ENCODE measurements at regions not wholly inside any gene's neighbourhood (a gene's known extent, or its start where the extent isn't known, plus 50 kb on each side); places are given as distances from the start of the nearest gene placed in this dataset.

- DNase-seq (ENCODE audit: low spot score) = no peak
Observed at GRCh38 chr2:17306219-17306618, 212.0 kb downstream of the RAD51AP2 start.

DNA sequence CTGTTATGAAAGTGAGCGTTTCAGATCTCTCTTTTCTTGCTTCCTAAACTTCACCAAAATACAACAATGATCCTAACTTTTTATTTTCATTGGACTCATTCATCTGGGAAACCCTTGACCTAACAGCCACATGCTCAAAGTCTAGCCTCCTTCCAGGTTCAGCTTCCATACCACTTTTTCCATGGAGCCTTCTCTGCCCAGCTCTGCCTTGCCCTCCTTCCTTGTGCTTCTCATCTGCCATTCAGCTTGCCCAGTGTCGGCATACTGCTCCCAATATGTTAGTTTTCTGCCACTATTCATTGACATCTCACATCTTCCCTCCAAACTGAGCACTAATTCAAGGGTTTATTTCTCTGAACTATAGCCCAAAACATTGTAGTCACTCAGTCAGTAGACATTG, 214.7 kb downstream of the RAD51AP2 start:
- DNase-seq (ENCODE audit: low spot score) = no peak

DNA sequence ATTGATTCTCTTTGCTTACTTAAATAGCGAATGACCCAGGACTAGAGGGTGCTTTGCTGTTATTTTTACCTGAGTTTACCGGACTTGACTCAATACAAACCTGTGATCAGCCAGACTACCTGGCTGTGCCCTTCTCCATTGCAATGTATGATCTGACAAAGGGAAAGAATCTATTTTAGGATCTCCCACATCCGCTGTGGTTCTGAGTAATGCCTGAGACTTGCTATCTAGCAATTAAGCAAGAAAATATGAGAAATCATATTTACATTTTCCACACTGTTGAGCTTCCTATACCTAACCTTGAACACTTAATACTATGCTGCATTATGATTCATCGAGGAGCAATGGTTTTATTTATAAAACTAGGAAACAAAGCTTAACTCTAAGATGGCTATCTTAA, 215.2 kb downstream of the RAD51AP2 start:
- DNase-seq (ENCODE audit: low spot score) = no peak

GRCh38 chr2:17302281-17302680, 216.0 kb downstream of the RAD51AP2 start:
- DNase-seq (ENCODE audit: low spot score) = no peak

DNA sequence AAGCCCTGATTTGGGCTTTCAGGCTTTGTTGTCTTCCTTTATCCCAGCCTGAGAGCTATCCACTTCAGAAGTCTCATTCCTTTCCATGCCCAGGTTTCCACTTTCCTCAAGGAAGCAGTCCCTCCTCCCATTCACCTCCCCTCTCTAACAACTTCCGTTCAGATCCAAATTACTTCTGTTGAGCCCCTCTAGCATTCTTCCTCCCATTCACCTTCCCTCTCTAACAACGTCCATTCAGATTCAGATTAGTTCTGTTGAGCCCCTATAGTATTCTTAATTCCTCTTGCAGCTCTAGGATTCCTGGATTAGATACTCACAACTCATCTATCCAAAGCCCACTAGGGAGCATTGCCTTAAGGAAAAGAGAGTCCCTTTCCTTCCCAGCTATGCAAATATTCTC, 216.8 kb downstream of the RAD51AP2 start:
- no peak for DNase-seq (ENCODE audit: low spot score)

DNA sequence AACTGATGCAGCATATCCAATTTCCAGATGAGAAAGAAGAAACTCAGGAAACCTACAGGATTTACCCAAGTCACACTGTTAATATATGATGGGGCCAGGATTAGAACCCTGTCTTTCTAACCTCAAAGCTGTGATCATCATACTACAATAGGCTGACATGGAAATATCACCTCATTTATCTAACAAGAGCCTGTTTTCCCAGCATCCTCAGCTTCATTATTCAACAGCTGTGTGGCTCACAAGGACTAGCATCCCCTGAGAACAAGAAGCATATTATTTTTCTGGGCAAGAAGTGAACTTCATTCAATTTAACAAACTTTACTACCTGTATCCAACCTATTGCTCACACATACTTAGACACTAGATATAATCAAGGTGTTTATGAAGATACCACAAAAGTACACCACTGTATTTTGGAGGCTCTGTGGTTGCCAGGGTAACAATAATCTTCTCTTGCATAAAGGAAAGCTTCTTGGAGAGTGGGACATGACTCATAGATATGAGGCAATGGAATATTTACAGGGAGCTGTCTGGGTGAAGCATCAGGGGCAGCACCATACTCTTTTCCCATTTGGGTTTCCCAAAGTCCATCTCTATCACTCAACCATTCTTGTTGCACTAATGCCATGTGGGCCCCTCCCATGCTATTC, 218.2 kb downstream of the RAD51AP2 start:
- DNase-seq (ENCODE audit: low spot score) = no peak

GRCh38 chr2:17298453-17298852, 219.8 kb downstream of the RAD51AP2 start:
- no peak for DNase-seq (ENCODE audit: low spot score)

GRCh38 chr2:17296686-17297085, 221.6 kb downstream of the RAD51AP2 start:
- no peak for DNase-seq (ENCODE audit: low spot score)

- no peak for DNase-seq (ENCODE audit: low spot score)
Observed at GRCh38 chr2:17289669-17290068, 228.6 kb downstream of the RAD51AP2 start.

- DNase-seq (ENCODE audit: low spot score) = no peak
Observed at GRCh38 chr2:17287183-17287582, 231.1 kb downstream of the RAD51AP2 start.

DNA sequence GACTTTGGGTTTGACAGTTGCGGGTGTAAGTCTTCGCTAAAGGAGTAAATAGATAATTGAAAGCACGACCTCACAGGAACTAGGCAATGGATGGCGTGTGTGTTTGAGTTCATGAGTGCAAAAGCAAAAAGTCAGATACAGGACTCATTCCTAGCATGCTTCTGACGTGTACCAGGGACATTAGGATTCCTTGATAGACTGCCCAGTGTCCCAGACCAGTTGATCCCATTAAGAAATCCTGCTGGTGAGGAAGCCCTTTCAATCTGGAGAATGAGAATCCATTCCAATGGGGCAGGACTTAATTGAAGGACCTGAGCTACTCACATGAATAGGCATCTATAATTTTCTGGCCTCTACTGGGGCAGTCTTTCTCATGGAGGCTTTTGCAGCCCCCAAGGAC, 235.4 kb downstream of the RAD51AP2 start:
- no peak for DNase-seq (ENCODE audit: low spot score)

DNA sequence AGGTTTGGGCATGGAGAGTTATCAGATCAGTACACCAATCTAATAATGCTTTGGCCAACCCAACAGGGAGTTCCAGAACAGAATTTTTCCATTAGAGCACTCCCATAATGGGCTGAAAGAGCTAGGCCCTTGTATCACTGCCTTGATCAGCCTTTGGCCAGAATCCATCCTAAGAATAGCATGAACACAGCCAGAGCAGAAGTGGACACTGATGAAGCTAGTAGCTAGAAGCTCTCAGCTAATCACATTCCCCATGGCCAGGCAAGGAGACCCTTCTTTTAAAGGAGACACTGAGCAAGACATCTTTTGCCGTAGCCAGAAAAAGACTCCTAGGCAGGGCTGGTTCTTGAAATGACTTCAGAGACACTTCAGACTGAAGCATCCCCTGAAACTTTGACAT, 236.0 kb downstream of the RAD51AP2 start:
- DNase-seq (ENCODE audit: low spot score) = no peak

DNA sequence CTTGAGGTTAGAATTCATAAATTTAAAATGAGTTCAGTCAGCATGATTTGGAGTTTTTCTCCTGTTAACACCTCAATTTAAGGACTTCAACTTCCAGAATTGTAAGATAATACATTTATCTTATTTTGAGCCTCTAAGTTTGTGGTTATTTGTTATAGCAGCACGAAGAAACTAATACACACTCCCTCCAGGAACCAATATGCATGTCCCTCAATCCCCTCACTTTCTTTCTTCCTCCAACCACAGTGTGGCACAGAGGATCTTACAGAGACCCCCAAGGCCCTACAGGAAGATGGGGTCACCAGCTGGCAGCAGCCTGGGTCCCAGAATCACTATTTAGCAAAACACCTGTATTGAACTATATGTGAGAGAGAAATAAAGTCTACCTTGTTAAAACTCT, 242.0 kb downstream of the RAD51AP2 start:
- no peak for DNase-seq (ENCODE audit: low spot score)

DNA sequence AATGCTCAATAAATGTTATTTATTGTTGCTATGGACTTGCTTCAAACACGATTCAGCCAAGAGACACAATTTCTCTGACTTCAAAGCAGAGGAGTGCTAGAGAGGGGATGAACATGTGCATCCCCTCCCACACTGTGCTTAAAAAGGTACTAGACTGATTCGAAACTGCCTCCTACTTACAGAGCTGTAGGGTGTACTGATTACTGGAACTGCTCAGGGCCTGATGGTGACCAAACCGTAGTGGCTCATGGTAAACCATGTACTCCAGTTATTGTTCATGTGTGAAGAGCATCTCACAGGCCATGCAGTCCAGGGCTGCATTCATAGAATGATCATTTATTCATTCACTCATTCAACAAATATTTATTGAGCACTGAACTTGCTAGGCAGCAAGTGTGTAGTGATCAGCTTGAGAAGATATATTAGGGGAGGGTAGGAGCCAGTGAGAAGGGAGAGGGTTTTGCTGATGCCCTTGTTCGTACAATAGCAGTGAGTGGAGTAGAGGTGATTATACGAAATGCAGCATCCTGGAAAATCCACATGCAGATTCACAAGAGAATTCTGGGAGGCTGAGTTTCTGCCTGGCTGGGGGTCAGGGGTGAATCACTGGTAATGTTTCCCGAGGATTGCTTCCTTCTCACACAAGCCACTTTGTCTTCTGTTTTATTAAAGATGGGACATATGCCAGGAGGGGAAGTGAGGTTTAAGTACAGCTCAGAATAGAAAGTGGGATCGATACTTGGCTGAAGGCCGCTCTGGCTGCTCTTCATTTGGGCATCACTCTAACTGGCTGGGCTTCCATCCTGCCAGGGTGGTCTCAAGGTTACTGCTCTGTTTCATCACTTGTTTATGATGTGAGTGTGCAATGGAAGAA, 245.4 kb downstream of the RAD51AP2 start:
- DNase-seq (ENCODE audit: low spot score) = no peak

- no peak for DNase-seq (ENCODE audit: low spot score)
Observed at GRCh38 chr2:17272170-17272569, 246.1 kb downstream of the RAD51AP2 start.

DNA sequence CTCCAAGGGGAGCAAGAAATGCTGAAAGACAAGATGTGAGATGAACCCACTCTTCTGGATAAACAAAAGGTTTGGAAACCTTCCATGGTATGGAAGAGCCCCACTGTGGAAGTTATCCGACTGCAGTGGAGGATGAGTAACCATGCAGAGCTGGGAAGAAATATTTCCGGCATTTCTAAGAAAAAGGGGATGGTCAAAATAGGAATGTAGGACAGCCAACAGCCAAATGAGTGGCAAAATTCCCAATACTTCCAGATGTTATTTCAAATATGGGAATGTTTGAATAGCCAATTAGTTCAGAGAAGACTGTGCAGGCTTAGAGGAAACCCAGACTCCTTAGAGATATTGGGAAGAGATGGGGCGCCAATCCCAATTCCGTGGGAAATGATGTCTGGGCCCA, 246.8 kb downstream of the RAD51AP2 start:
- no peak for DNase-seq (ENCODE audit: low spot score)

GRCh38 chr2:17270894-17271293, 247.3 kb downstream of the RAD51AP2 start:
- DNase-seq (ENCODE audit: low spot score) = no peak

DNA sequence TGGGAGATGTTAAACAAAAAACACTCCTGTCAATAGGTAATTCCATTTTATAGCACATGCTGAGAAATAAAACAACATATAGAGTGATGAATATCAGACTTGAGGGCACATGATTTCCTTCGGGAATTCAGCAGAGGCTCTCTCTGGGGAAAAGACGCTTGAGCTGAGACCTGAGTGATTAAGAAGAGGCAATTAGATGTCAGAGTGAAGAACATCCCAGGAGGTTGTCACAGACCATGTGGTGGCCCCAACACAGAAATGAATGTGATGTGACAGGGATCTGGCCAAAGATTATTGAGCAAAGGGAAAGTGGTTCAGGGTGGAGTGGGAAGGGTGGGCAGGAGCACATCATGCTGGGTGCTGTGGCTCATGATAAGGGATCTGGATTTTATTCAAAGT, 254.7 kb downstream of the RAD51AP2 start:
- DNase-seq (ENCODE audit: low spot score) = no peak

GRCh38 chr2:17262854-17263569, 255.2 kb downstream of the RAD51AP2 start:
- DNase-seq (ENCODE audit: low spot score) = no peak

DNA sequence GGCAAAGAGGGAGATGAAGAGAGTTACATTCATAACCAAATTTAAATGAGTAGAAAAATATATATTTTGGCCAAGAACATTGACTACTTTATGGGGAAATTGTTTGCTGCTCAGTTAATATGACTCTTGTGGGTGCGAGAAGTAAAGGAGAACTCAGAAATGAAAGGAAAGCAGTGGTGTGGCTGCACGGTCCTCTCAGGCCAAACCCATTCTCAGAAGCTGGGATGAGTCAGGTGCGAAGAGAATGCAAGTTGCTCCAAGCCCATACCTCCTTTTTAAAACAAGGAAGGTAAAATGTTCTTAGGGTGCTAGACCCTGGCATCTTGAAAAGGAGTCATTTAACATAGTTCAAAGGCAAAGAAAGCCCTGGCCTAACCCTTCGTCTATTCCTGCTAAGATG, 258.6 kb downstream of the RAD51AP2 start:
- DNase-seq (ENCODE audit: low spot score) = no peak

DNA sequence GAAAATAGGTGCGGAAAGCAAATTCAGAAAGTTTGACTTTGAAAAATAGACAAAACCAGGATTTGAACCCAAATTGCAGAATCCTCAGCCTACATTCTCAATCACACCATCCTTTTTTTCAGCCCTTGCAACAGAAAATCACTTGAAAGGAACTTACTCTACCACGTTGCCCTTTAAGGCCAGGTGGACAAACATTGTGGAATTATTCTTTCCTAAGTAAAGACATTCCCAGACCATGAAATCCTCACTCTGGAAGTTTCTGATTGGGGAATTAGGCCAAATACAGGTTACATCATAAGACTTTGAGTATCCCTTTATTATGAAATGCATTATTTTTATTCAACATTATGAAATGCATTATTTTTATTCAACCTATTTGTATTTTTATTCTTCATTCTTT, 259.4 kb downstream of the RAD51AP2 start:
- no peak for DNase-seq (ENCODE audit: low spot score)

DNA sequence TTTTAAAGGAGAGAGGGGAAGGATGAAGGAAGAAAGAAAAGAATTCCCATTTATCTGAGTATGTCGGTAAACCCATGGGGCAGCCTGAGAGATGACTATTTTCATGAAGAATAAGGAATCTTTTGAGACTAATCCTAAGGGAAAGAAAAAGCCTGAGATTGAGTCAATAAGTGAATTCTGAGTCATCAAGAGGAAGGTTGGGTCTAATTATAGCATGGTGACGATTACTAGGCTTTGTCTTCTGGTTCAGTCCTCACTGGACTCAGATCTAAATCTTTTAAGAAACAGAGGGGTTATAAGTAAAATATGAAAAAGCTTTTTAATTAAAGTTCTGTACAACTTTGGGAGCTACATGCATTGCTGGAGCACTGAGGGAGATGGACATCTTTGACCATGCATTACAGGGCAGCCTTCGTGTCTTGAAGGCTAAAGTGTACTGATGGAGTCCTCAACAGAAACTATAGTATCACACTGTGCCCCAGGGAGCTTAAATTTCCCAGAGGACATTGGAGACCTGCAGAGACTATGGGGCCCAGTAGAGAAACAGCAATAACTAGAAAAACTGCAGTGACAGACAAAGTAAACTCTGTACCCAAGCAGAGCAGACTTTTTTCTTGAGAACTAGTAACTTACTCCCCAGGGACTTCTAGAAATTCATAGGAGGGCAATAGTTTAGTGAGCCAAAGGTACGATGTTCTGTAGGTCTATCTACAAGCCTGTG, 260.9 kb downstream of the RAD51AP2 start:
- no peak for DNase-seq (ENCODE audit: low spot score)

Data from LoVo (cell line).